Astrocyte of the spinal cord (primary cell): ENCODE measurements at regions not wholly inside any gene's neighbourhood (a gene's known extent, or its start where the extent isn't known, plus 50 kb on each side); places are given as distances from the start of the nearest gene placed in this dataset.
A peak's percentile ranks its signal among the peaks of the same experiment; 100 is the strongest.

ENCODE experiments used
- DNase-seq: peaks from one replicate; pipeline ENCODE4 v3.0.0; 2011; ENCODE audit warnings: low read depth, low spot score
- H3K4me3 ChIP-seq: 2 replicates; pipeline ENCODE4 v1.5.1; 2011; ENCODE audit warnings: low read depth, mild to moderate bottlenecking, low read length, moderate library complexity
- CTCF ChIP-seq: IDR thresholded peaks from 2 replicates; pipeline ENCODE4 v1.5.1; 2012; ENCODE audit warnings: low read depth, mild to moderate bottlenecking, low read length, inconsistent platforms
- in situ Hi-C: cut with HindIII; loops from 2 replicates; pipeline ENCODE4 v1.10.0; 2017; ENCODE audit warnings: low sequenced_read_pairs

GRCh38 chr17:27977751-27978688 lies 64.5 kb upstream of the NLK start:
- TF ChIP-seq CTCF = no peak
- in situ Hi-C loops = no loop called here

GRCh38 chr17:27978689-27979175 lies 63.7 kb upstream of the NLK start:
- H3K4me3 ChIP-seq = no peak overlapping the region
- in situ Hi-C loops = no loop called here
- no peak for DNase-seq
- no peak for TF ChIP-seq CTCF

More at GRCh38 chr17:27977751-27978688, 64.5 kb upstream of the NLK start:
- DNase-seq = no peak
- no peak overlapping the region for H3K4me3 ChIP-seq

GRCh38 chr17:27980043-27980442 lies 62.4 kb upstream of the NLK start:
- no peak overlapping the region for H3K4me3 ChIP-seq
- peak; percentile 59 for DNase-seq
- in situ Hi-C loops = no loop called here
- no peak for TF ChIP-seq CTCF

GRCh38 chr17:27981978-27982377 lies 60.5 kb upstream of the NLK start:
- in situ Hi-C loops = no loop called here
- no peak overlapping the region for H3K4me3 ChIP-seq
- DNase-seq = no peak
- TF ChIP-seq CTCF = no peak

- no peak overlapping the region for H3K4me3 ChIP-seq
- DNase-seq = no peak
- no peak for TF ChIP-seq CTCF
- in situ Hi-C loops = no loop called here
Measured at GRCh38 chr17:27982688-27983087, 59.8 kb upstream of the NLK start.

GRCh38 chr17:27983853-27984252 lies 58.6 kb upstream of the NLK start:
- no peak for TF ChIP-seq CTCF
- H3K4me3 ChIP-seq = no peak overlapping the region
- no peak for DNase-seq
- in situ Hi-C loops = no loop called here
